NB4 (cell line): ENCODE measurements at regions not wholly inside any gene's neighbourhood (a gene's known extent, or its start where the extent isn't known, plus 50 kb on each side); places are given as distances from the start of the nearest gene placed in this dataset.
A peak's percentile ranks its signal among the peaks of the same experiment; 100 is the strongest.

Experiments used
- DNase-seq: peaks from one replicate; pipeline ENCODE4 v3.0.0; 2010; ENCODE audit warnings: low read depth
- H3K4me3 ChIP-seq: one replicate; pipeline ENCODE4 v1.5.1; 2011; ENCODE audit warnings: mild to moderate bottlenecking, low read depth, low read length, moderate library complexity
- MAX ChIP-seq: IDR thresholded peaks from 2 replicates; pipeline ENCODE4 v1.6.1; 2011; ENCODE audit warnings: low read depth, low read length
- MYC ChIP-seq: IDR thresholded peaks from 2 replicates; pipeline ENCODE4 v1.6.1; 2011; ENCODE audit warnings: low read depth, low read length
- POLR2A ChIP-seq: IDR thresholded peaks from 2 replicates; pipeline ENCODE4 v1.6.1; 2011; ENCODE audit warnings: mild to moderate bottlenecking; ENCODE audit not compliant: insufficient read length; ENCODE audit errors: extremely low read depth
- TF ChIP-seq, protein P1 (sequence below): IDR thresholded peaks from one replicate; pipeline ENCODE4 v1.5.1; 2012; ENCODE audit warnings: low read depth, low read length

- DNase-seq, result no peak
- TF ChIP-seq, protein P1, sequence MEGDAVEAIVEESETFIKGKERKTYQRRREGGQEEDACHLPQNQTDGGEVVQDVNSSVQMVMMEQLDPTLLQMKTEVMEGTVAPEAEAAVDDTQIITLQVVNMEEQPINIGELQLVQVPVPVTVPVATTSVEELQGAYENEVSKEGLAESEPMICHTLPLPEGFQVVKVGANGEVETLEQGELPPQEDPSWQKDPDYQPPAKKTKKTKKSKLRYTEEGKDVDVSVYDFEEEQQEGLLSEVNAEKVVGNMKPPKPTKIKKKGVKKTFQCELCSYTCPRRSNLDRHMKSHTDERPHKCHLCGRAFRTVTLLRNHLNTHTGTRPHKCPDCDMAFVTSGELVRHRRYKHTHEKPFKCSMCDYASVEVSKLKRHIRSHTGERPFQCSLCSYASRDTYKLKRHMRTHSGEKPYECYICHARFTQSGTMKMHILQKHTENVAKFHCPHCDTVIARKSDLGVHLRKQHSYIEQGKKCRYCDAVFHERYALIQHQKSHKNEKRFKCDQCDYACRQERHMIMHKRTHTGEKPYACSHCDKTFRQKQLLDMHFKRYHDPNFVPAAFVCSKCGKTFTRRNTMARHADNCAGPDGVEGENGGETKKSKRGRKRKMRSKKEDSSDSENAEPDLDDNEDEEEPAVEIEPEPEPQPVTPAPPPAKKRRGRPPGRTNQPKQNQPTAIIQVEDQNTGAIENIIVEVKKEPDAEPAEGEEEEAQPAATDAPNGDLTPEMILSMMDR, result no peak
- TF ChIP-seq POLR2A, result no peak
- no peak for TF ChIP-seq MYC
- no peak for TF ChIP-seq MAX
Measured at GRCh38 chr5:124895236-124895635, 148.8 kb upstream of the ZNF608 start.

GRCh38 chr5:124901081-124901480, 154.6 kb upstream of the ZNF608 start:
- DNase-seq, result no peak
- H3K4me3 ChIP-seq, result no peak overlapping the region
- TF ChIP-seq MYC, result no peak
- TF ChIP-seq MAX, result no peak
- TF ChIP-seq, protein P1, result no peak
- TF ChIP-seq POLR2A, result no peak

More at GRCh38 chr5:124895236-124895635, 148.8 kb upstream of the ZNF608 start:
- no peak overlapping the region for H3K4me3 ChIP-seq

DNA sequence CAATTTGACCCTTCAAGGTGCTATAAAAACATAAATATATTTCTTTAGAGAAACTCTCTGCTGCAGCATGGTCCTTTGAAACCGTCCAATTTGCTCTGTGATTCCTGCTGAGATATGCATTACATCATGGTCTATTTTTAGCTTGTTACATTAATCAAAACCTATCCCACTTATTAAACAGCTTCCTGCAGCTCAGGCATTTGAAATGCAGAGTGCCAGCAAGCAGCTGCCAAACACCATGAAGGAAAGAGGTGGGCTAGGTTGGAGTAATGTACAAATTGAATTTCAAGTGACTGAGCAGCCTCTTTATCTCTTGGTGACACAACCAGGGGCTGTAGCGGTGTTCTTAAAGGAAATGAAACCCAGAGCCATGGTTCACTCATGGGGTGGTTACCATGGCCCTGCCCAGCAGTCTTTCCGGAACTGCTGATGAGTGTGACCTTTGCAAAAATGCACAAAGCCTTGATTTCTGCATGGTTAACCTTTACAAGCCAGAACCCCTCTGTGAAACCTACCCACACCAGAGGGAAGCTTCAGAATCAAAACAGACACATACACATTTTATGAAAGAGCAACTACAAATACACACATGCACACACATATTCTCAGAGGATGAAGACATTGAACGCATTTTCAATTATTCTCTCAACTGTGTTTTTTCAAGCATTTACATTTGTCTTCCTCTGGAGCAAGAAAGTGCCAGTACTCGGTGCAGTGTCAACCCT, 155.8 kb upstream of the ZNF608 start:
- TF ChIP-seq MYC (no peak), MAX (no peak), POLR2A (no peak)
- TF ChIP-seq, protein P1, result no peak
- no peak overlapping the region for H3K4me3 ChIP-seq
- DNase-seq, result peak; percentile 77

GRCh38 chr5:124905256-124906130, 159.1 kb upstream of the ZNF608 start:
- TF ChIP-seq, protein P1, result no peak
- TF ChIP-seq MAX (no peak), MYC (no peak), POLR2A (no peak)
- H3K4me3 ChIP-seq, result no peak overlapping the region
- no peak for DNase-seq

GRCh38 chr5:124906339-124907097, 160.1 kb upstream of the ZNF608 start:
- no peak overlapping the region for H3K4me3 ChIP-seq
- peak; percentile 71 for DNase-seq
- TF ChIP-seq MAX, result no peak
- TF ChIP-seq, protein P1, result no peak
- no peak for TF ChIP-seq POLR2A
- no peak for TF ChIP-seq MYC
